ENCODE measurements at regions not wholly inside any gene's neighbourhood (a gene's known extent, or its start where the extent isn't known, plus 50 kb on each side); places are given as distances from the start of the nearest gene placed in this dataset.

DNA sequence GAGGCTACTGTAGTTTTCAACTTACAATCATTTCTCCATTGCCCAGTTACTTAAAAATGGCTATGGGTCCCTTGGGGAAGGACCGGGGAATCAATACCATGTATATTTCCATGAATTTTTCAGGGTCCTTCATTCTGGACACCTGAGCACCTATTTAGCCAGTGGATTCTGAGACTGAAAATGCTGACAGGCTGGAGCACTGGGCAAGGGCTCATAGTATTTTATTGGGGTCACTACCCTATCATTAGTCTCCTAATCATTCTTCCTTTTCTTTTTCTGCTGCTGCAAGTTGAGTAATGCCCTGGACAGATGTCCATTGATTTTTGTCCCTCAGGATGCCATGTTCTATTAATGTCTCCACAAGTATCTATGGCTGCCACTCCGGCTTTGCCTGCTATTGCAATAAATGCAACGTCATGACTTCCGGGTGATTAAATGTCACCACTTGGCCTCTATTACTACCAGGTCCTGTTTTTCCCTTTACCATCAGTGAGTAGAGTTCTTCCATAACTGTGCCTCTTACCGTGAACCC is 279.3 kb upstream of the FBXL7 start:
- no peak for DNase-seq (ENCODE audit: low spot score)
- TF ChIP-seq POLR2AphosphoS5 (IDR thresholded peaks at IDR 0.05) (no peak), POLR2A (IDR thresholded peaks at IDR 0.05) (no peak)
- TF ChIP-seq, protein P1, sequence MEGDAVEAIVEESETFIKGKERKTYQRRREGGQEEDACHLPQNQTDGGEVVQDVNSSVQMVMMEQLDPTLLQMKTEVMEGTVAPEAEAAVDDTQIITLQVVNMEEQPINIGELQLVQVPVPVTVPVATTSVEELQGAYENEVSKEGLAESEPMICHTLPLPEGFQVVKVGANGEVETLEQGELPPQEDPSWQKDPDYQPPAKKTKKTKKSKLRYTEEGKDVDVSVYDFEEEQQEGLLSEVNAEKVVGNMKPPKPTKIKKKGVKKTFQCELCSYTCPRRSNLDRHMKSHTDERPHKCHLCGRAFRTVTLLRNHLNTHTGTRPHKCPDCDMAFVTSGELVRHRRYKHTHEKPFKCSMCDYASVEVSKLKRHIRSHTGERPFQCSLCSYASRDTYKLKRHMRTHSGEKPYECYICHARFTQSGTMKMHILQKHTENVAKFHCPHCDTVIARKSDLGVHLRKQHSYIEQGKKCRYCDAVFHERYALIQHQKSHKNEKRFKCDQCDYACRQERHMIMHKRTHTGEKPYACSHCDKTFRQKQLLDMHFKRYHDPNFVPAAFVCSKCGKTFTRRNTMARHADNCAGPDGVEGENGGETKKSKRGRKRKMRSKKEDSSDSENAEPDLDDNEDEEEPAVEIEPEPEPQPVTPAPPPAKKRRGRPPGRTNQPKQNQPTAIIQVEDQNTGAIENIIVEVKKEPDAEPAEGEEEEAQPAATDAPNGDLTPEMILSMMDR (IDR thresholded peaks at IDR 0.05): no peak
- Histone ChIP-seq H3K4me1 (replicated peaks) (no peaks in the 10 kb centered on the region), H3K27ac (no peak overlapping the region), H3K27me3 (replicated peaks; ENCODE audit: insufficient read depth) (no peaks in the 10 kb centered on the region), H3K4me3 (no peak overlapping the region), H3K9me3 (no peaks in the 10 kb centered on the region), H3K36me3 (no peaks in the 10 kb centered on the region)
- WGBS: 88% methylated on average over 5 of the region's 5 CpGs
- intact Hi-C loops (cut with DNase I): no loop called here

DNA sequence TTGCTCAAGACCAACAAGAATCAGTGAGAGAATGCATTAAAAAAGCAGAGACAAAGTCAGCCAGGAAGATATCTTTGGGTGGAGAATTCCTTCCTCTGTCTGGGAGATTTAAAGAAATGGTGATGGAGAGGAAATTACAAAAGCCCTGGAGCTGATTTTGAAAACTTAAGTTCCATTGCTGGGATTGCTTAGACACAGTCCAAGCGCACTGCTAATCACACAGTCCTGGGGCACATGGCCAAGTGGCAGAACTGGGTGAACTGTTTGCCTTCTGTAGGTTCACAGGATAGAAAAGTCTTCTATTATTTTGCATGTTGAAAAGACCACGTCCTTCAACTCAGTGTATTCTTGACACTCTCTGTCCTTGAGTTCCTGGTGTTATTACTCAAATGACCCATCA is 284.9 kb upstream of the FBXL7 start:
- Histone ChIP-seq H3K4me1 (replicated peaks) (no peaks in the 10 kb centered on the region), H3K9me3 (no peaks in the 10 kb centered on the region), H3K27ac (no peak overlapping the region), H3K4me3 (no peak overlapping the region), H3K36me3 (no peaks in the 10 kb centered on the region), H3K27me3 (replicated peaks; ENCODE audit: insufficient read depth) (no peaks in the 10 kb centered on the region)
- WGBS: 54% methylated on average over 2 of the region's 2 CpGs
- intact Hi-C loops (cut with DNase I): no loop called here
- DNase-seq (ENCODE audit: low spot score): no peak
- TF ChIP-seq, protein P1 (IDR thresholded peaks at IDR 0.05): no peak
- TF ChIP-seq POLR2AphosphoS5 (IDR thresholded peaks at IDR 0.05) (no peak), POLR2A (IDR thresholded peaks at IDR 0.05) (no peak)

DNA sequence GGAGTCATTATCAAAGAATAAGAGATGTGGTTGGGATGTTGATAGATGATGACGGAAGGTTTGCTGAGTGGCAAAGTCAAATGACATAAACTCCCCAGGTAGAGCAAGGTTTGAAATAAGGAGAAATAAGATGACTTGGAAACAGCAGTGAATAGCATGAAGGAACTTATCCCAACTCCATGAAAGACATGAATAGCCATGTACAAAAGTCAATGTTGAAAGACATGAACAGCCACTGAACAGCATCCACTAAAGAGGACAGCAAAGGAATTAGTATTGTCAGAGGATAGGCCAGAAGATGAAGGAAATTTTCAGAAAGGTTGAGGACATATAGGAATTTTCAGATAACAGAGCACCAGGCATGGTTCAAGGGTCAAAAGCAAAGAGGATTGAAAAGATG is 286.0 kb upstream of the FBXL7 start:
- 100% methylated on average over 1 of the region's 1 CpG for WGBS
- intact Hi-C loops (cut with DNase I): no loop called here
- no peak overlapping the region for H3K27ac ChIP-seq
- no peaks in the 10 kb centered on the region for H3K36me3 ChIP-seq
- DNase-seq (ENCODE audit: low spot score): no peak
- no peaks in the 10 kb centered on the region for H3K27me3 ChIP-seq (replicated peaks; ENCODE audit: insufficient read depth)
- H3K9me3 ChIP-seq: no peaks in the 10 kb centered on the region
- no peak overlapping the region for H3K4me3 ChIP-seq
- TF ChIP-seq POLR2A (IDR thresholded peaks at IDR 0.05): no peak
- TF ChIP-seq, protein P1 (IDR thresholded peaks at IDR 0.05): no peak
- TF ChIP-seq POLR2AphosphoS5 (IDR thresholded peaks at IDR 0.05): no peak
- H3K4me1 ChIP-seq (replicated peaks): no peaks in the 10 kb centered on the region

DNA sequence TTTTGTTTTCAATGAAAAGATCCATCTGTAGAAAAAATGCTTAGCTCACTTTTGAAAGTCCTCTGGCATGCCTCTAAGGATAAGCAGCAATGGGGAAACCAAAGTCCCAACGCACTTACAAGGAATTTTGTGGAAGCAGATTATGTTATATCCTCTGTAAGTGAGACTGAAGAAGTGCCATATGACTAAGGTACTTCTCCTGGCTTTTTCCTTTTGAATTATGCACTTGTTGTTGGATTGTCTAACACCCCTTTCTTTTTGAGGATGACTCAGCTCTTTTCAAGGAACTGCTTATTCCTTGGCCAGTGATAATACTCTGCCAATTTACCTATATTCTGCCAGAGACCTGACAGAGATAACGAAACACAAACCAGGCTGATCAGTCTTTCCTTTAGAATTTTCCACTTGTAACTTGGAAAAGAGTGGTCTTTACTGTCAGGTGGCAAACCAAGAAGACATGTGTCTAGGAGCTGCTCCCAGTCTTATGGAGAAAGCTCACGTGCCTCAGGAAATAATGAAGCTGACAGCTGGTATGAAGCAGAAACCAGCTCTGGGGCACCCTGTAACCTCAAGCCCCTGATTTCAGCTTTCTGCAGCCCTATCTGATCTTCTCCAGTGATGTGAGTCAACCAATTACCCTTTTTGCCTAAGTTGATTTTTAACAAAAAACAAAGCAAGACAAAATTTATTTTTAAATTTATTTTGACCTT is 290.8 kb upstream of the FBXL7 start:
- intact Hi-C loops (cut with DNase I): no loop called here

More for the DNA sequence above, 290.8 kb upstream of the FBXL7 start:
- Histone ChIP-seq H3K27me3 (replicated peaks; ENCODE audit: insufficient read depth) (no peaks in the 10 kb centered on the region), H3K9me3 (no peaks in the 10 kb centered on the region), H3K4me3 (no peak overlapping the region), H3K4me1 (replicated peaks) (no peaks in the 10 kb centered on the region), H3K36me3 (no peaks in the 10 kb centered on the region), H3K27ac (no peak overlapping the region)
- TF ChIP-seq, protein P1 (IDR thresholded peaks at IDR 0.05): no peak
- no peak for TF ChIP-seq POLR2AphosphoS5 (IDR thresholded peaks at IDR 0.05)
- no peak for TF ChIP-seq POLR2A (IDR thresholded peaks at IDR 0.05)
- 63% methylated on average over 3 of the region's 3 CpGs for WGBS
- DNase-seq (ENCODE audit: low spot score): no peak
